ENCODE measurements at regions not wholly inside any gene's neighbourhood (a gene's known extent, or its start where the extent isn't known, plus 50 kb on each side); places are given as distances from the start of the nearest gene placed in this dataset.

DNA sequence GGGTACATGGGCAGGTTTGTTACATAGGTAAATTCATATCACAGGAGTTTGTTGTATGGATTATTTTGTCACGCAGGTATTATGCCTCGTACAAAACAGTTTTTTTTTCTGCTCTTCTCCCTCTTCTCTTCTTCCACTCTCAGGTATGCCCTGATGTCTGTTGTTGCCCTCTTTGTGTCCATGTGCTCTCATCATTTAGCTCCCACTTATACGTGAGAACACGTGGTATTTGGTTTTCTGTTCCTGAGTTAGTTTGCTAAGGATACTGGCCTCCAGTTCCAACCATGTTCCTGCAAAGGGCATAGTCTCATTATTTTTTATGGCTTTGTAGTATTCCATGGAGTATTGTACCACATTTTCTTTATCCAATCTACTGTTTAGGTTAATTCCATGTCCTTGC lies 65.7 kb downstream of the UNC5CL start:
- no peak for DNase-seq (ENCODE audit: low read depth)

DNA sequence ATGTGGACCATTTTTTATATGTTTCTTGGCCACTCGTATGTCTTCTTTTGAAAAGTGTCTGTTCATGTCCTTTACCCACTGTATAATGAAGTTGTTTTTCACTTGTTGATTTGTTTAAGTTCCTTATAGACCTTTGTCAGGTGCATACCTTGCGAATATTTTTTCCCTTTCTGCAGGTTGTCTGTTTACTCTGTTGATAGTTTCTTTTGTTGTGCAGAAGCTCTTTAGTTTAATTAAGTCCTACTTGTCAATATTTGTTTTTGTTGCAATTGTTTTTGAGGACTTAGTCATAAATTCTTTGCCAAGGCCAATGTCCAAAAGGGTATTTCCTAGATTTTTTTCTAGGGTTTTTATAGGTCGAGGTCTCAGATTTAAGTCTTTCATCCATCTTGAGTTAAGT lies 66.2 kb downstream of the UNC5CL start:
- no peak for DNase-seq (ENCODE audit: low read depth)

DNA sequence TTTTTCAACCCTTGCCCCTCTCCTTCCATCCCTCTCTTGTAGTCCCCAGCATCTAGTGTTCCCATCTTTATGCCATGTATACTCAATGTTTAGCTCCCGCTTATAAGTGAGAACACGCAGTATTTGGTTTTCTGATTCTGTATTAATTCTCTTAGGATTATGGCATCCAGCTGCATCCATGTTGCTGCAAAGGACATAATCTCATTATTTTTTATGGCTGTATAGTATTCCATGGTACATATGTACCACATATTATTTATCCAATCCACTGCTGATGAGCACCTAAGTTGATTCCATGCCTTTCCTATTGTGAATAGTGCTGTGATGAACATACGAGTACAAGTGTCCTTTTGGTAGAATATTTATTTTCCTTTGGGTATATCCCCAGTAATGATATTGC lies 66.8 kb downstream of the UNC5CL start:
- DNase-seq (ENCODE audit: low read depth) = no peak

DNA sequence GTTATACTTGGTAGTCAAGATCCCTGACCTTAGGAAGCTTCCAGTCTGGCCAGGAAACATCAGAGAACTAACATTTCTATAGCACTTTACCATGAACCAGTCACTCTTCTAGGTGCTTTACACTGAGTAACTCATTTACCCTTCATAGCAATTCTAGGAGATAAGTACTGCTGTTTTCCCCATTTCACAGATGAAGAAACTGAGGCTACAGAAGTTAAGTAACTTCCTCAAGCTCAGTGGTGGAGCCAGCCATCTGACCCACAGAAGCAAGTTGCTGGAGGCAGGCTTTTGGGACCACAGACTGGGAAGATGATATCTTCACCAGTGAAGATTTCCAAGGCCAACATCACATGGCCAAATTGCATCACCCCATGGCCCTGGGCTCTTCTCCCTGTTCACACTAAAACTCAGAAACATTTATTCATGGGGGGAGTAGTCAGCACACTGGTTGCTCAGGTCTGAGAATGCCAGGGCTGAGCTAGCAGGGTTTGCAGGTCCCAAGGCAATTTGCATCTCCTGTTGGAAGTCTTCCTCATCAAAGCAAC lies 70.3 kb downstream of the UNC5CL start:
- peak; percentile 47 for DNase-seq (ENCODE audit: low read depth)

DNA sequence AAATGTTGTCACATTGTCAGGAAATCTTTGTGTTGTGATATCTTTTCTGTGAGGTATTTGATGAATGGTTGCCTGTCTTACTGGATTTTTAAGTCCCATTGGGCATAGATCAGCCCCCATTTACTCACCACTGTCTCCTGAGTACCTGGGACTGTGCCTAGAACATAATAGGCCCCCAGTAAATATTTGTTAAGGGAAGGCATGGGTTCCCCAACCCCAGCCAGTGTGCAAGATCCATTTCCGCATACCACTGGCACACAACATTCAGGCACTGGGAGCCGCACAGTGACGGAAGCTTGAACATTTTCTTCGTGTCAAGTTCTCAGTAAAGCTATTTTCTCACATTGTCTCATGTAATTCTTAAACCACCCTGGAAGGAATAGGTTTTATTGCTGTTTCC lies 72.2 kb downstream of the UNC5CL start:
- no peak for DNase-seq (ENCODE audit: low read depth)

DNA sequence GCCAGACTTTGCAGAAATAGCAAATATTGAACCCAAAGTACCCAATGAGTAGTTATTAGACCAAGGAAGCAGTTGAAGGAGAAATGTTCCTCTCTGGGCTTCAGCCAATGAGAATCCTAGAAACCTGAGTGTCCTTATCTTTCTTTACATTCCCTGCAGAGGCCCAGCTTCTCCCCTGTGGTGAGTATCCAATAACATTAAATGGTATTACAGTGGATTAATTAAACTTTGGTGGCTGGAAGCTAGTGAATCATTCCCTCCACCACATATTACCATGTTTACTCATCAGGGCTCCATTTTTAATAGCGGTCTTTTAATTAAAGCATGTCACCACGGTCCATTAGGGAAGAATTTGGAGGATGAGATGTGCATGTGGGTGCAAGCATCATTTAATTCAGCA lies 74.0 kb downstream of the UNC5CL start:
- peak; percentile 59 for DNase-seq (ENCODE audit: low read depth)

DNA sequence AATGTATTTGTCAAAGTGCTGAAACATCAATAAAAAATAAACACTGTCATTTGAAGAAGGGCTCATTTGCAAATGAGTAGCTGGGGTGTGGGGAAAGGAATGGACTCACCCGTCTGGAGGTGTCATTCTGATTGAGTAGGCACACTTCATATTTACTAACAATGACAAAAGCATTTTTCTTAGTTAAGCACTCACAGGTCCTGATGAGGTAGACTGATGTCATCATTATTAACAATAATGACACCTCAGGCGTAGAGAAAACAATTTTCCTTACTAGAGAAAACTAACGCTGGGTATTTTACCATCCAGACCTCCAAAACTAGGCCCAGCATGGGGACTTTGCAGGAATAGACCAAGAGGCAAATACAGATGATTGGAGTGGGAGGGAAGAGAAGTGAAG lies 76.0 kb downstream of the UNC5CL start:
- no peak for DNase-seq (ENCODE audit: low read depth)

DNA sequence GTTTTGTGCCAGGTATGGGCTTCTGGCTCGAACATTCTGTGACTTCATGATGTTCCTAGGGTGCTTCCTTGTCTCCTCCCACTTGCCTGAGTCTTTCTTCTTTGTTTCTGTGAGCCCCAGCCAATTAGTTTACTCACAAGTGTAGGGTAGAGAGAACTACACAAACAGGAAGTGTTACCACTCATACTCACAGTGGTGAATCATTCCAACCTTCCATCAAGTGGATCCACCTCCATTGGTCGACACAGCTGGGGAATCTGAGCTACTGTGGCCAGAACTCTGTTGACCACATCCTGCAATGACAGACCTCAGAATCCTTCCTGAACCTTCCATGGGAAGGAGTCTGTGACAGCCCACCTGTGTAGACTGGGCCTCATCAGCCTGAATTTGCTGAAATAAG lies 76.8 kb downstream of the UNC5CL start:
- DNase-seq (ENCODE audit: low read depth) = peak; percentile 97

DNA sequence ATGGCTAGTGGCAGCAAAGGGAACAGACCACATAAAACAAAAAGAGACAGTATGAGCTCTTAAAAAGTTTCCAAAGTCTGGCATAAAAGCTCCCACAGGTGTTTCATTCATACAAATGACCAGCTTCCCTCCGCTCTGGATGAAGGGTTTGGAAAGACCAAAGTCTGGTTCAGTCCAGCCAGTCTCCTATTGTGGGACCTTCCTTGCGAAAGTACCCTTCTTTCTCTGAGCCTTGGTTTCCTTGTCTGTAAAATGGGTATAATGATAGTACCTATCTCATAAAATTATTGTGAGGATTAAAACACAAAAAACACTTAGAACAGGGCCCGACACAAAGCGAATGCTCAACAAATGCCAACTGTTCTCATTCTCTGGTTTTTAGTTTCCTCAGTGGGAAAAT lies 77.2 kb downstream of the UNC5CL start:
- no peak for DNase-seq (ENCODE audit: low read depth)

DNA sequence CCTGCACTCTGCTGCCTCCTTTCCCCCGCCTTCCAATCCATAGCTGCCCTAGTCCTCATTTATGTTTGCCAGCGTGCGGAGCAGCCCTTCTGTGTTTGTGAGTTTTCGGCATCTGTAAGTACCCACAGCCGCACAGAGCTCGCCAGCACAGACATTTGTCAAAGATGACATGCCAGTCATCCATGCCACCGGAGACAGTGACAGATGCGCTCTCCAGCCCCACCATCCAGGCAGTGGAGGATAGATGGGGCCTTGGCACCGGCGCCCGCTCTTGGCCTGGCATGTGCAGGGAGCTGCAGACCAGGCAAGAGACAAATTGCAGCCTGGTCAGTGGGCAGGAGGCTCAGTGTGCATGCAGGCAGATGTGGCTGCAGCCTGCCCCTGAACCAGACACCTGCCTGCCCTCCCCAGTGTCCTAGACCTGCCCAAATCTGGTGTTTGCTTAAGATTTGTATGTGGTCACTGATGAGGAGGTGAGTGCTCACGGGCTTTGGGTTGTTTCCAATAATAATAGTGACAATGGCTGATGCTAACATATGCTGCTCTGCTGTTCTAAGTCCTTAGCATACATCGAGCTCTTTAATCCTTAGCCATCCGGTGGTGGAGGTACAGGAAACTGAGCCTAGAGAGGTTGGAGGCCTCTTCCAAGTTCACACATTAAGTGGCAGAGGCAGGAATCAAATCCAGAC lies 78.1 kb downstream of the UNC5CL start:
- peak; percentile 24 for DNase-seq (ENCODE audit: low read depth)

DNA sequence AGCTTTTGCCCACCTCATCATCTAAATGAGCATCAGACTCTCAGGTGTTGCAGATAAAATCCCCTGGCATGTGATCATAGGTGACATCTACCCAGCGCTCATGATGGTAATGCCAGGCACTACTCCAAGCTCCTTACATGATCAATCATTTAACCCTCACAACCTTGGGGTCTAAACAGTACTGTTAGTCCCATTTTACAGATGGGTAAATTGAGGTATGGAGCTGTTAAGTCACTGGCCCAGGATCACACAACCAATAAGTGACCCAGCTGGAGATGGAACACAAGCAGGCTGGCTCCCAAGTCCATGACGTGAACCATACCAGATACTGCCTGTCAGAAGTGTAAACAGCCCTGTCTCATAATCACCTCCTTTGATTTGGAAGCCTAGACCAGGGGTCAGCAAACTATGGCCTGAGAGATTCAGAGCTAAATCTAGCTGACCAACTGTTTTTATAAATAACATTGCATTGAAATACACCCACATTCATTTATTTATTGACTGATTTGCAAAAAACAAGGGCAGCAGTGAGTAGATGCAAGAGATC lies 79.2 kb downstream of the UNC5CL start:
- DNase-seq (ENCODE audit: low read depth) = no peak

DNA sequence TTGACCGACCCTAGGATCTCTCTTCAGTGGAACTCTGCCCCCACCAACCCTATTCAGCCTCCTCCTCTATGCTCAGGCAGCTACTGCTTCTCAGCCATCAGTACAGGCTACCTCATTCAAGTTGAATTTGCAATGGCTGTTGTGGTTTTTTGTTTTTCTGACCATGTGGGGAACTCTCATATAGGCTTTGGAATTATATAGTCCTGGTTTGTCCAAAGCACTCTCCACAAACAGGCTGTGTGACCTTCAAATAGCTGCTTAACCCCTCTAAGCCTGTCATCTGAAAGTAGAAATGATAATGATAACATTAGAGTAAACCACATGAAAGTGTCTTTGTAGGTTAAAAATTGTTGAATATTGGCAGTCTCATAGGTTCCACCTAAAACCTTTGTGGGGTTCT lies 80.3 kb downstream of the UNC5CL start:
- DNase-seq (ENCODE audit: low read depth) = no peak

DNA sequence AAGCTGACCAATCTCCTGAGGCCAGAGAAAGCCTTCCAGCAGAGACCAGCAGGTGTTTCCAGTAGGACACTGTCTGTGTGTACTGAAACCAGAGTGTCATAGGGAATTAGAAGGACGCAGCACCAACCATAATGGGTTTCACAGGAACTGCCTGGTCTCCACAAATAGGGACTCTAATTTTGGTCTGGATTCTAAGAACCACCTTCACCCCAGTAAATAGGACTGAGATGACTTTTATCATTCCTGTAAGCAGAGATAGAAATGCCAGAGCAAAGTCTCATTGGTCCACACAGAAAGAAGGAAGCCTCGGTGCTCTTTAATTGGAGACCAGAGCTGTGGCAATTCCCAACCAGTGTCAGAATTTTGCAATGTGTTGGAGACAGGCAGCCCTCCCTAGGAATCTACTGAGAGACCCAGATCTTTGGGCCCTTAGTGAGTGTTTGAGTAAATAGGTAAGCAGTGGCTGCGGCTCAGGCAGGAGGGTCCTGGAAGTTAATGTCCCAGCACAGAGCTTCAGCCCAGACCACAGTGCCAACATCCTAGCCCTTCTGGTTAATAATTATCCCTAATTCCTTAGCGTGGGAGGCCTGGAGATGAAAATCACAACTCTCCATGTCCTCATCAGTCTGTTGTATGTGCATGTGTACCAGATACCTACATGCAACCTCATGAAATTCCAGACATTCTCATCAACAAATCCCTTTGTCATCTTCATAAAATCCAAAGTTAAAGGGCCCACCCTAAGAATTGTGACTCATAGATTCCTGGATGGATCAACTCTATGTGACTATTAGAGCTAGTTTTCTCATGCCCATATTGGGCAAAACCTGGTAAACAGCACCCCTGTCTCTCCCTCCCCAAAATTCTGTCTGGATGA lies 81.2 kb downstream of the UNC5CL start:
- DNase-seq (ENCODE audit: low read depth) = peak; percentile 75

DNA sequence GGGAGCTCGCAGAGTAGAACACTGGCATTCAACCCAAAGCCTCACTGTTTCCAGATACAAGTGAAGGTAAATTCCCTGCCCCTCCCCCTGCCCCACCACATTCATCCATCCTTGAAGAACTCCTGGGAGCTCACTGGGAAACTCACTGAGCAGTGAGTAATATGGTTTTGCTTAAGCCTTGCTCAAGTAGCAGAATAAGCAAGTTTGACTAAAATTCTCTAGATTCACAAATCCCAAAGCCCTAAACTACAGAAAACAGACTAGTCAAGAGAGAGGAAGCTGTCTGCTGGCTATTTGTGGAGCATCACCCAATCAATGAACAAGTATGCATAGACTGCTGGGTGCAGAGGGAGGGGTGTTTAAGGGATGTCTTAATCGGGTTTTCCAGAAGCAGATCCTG lies 82.1 kb downstream of the UNC5CL start:
- no peak for DNase-seq (ENCODE audit: low read depth)

DNA sequence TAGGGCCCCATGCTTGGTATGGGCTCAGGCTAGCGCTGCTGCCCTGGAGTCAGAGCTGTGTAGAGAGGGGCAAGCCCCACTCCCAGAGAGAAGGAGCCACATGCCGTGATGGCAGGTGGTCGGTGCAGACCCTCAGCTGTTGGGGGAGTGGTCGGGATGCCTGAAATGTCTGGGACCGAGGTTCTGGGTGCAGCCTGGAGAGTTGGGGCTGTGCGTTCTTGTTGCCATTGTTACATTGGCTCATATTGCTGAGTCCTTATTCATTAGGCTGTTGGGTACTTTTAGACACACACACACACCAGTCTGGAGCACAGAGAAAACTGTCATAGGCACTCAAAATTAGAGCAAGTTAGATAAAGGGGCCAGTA lies 83.9 kb downstream of the UNC5CL start:
- DNase-seq (ENCODE audit: low read depth) = no peak

DNA sequence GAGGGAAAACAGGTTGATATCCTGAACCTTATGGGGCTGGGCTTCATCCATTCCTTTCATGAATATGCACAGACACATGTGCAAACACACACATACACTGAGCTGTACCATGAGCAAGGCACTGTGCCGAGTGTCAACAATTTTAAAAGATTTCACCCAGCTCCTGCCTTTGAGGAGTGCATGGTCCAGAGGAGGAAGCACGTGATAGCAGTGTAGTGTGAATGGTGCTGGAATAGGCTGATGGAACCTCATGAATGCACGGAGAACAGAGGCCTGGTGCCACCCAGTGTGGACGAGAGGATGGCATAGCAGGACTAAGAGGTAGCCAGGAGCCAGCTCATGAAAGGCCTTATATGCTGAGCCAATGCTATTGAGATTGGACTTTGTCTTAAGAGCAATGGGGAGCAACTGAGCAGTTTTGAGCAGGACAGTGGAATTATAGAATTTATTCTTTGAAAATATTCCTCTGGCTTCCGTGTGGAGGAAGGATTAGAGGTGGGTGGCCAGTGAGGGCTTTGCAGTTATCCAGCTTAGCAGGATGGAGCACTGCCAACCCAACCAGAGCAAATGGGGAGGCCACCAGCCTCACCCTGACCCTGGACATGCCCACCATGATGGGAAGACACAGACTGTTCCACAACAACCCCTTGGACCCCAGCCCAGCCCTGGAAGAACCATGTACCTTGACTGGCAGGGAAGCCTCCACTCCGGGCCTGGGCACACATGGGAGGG lies 84.4 kb downstream of the UNC5CL start:
- DNase-seq (ENCODE audit: low read depth) = no peak

DNA sequence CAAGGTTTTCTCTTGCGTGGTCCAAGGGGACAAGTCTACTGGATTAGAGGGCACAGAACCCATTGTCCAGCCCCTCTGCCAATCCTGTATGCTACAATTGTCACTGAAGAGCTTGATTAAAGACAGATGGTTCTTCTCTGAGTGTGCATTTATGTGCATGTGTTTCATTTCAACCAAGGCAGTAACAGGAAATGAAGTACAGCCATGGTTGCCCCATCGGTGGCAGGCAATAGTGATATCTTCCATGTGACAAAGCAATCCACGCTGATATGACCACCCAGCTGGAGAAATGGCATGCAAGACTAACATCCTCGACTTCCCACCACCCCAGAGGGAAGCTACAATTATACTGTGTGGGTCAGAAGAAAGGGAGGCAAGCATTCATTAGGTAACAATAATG lies 85.5 kb downstream of the UNC5CL start:
- DNase-seq (ENCODE audit: low read depth) = peak; percentile 61

DNA sequence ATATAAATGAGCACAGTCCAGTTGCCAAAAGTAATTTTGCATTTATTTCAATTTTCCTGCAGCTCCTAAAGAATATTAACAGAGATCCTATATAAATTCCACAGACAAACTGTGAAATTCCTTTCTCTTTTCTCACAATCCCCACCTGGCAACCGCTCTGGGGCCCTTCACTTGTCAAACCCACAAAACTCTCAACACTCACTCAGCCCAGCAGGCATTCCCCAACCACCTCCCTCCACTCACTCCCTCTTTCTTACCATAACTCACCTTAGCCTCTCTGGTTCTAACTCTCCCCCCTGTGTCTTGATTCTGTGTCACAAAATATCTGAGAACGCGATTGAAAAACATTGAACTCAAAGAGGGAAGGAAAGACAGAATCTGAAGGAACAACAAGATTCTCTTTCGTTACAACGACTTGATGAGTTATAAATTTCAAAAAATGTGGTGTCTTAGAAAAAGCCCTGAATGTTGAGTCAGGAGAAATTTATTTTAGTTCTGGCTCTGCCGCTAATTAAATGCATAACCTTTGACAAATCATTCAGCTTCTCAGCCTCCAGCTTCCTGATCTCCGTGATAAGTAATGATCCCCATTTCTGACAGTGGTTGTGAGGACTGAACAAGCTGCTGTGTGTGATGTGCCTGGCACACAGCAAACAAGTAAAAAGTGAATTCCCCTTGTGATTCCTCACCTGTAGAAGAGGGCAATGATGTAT lies 87.9 kb downstream of the UNC5CL start:
- DNase-seq (ENCODE audit: low read depth) = peak; percentile 61

DNA sequence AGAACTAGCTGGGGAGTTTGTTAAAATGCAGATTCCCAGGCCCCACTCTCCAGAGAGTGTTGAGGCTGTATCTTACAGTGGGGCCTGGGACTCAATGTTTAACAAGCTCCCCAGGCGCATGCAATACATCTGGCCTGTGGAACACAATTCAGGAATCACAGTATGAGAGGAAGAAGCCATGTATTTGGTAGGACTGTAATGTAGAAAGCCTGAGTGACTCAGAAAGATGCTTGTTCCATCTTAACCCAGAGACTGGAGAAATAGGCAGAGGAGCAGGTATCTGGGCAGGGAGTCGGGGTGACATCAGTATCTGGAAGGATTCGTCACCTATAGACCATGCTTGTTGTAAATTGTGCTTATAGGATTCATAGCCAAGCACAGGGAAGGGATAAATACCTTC lies 90.5 kb downstream of the UNC5CL start:
- DNase-seq (ENCODE audit: low read depth) = peak; percentile 18

DNA sequence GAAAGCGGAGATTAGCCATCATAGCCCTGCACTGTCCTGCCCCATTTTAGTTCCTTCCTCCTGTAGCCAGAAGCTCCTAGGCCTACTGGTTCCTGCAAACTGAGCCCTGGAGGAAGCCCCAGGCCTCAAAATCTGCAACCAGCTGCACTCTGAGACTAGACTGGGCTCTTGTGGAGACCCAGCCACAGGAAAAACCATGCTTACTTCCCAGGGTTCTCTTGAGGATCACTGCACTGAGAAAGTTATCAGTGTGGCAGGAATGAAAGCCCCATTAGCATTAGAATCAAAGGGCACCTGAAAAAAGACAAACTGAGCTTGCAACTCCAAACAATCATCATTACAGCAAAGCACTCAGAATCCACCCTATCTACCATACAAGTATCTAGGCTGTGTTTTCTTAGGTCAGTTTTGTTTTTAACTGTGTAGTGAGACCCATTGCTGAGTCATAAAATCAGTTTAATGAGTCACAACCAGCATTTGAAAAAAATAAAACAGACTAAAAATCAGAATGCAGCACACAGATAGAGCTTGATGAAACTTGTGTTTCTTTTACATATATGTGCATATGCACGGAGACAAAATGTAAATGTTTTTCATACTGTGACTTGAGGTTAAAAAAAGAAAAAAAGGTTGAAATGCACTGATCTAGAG lies 91.0 kb downstream of the UNC5CL start:
- peak; percentile 76 for DNase-seq (ENCODE audit: low read depth)

DNA sequence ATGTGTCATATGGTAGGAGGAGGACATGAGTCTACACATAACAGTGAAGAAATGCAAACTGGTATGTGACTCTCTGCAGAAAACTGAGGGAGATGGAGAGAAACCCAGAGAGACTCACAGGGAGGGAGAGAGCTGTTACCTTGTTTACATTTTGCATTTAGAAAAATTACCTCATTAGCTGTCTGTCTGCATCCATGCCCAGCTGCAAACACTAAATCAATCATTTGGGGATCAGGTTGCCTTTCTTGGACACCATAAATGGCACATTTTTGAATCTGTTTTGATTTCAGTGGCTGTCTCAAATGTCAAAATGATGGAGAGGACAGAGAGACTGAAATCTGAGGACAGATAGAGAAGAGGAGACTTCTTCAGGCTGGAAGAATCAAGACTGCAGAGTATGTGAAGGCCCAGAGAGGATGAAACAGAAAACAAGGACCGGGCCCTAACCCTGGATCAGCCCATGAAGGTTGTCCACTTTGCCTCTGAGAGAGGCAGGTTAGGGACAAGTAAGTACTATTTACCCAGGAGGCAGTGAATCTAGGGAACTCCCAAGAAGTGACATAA lies 92.2 kb downstream of the UNC5CL start:
- no peak for DNase-seq (ENCODE audit: low read depth)

All from RPMI7951 (cell line).